MCF 10A (cell line): ENCODE measurements at regions not wholly inside any gene's neighbourhood (a gene's known extent, or its start where the extent isn't known, plus 50 kb on each side); places are given as distances from the start of the nearest gene placed in this dataset.
"Not testable (repeated sequence)": the region's sequence is repeated elsewhere in the genome, so short reads cannot be mapped to it uniquely, and the experiment has no call there.

Experiments
- BruUV-seq: library from RNA; stranded (reverse); fragments of 400-500 nt; replicated peaks from 2 replicates; lab custom pipeline; 2021; lab: Mats Ljungman, UMichigan
- CTCF ChIA-PET: fragments of 300-600 bp; sonication (Branson Sonifier 250); formaldehyde crosslinking; extraction: SDS; loops from one replicate; lab custom pipeline; 2021; ENCODE audit warnings: antibody characterized with exemption, inconsistent platforms; lab: Yijun Ruan, JAX
- POLR2A ChIA-PET: fragments of 300-600, 350-650 bp; sonication (Branson Sonifier 250); formaldehyde crosslinking; extraction: SDS; loops from one replicate; lab custom pipeline; 2020; ENCODE audit warnings: antibody characterized with exemption, inconsistent platforms; lab: Yijun Ruan, JAX
- DNase-seq: peaks from one replicate; pipeline ENCODE4 v3.0.0-alpha.2; 2018; ENCODE audit not compliant: unreplicated experiment
- H3K27ac Mint-ChIP-seq: one replicate; pipeline ENCODE4 v1.8.0; 2022; ENCODE audit warnings: mild to moderate bottlenecking, low read depth, mixed read lengths; ENCODE audit not compliant: unreplicated experiment
- H3K27me3 Mint-ChIP-seq: one replicate; pipeline ENCODE4 v1.8.0; 2022; ENCODE audit warnings: mixed read lengths; ENCODE audit not compliant: insufficient read depth, unreplicated experiment
- H3K36me3 Mint-ChIP-seq: one replicate; pipeline ENCODE4 v1.8.0; 2022; ENCODE audit warnings: mild to moderate bottlenecking, moderate library complexity, mixed read lengths; ENCODE audit not compliant: insufficient read depth, unreplicated experiment
- H3K4me1 Mint-ChIP-seq: one replicate; pipeline ENCODE4 v1.8.0; 2022; ENCODE audit warnings: mixed read lengths; ENCODE audit not compliant: insufficient read depth, unreplicated experiment
- H3K4me3 Mint-ChIP-seq: one replicate; pipeline ENCODE4 v1.8.0; 2022; ENCODE audit warnings: mild to moderate bottlenecking, moderate library complexity, mixed read lengths; ENCODE audit not compliant: unreplicated experiment
- H3K9me3 Mint-ChIP-seq: one replicate; pipeline ENCODE4 v1.8.0; 2022; ENCODE audit warnings: mixed read lengths; ENCODE audit not compliant: unreplicated experiment
- CTCF ChIP-seq: fragments of 200-600 bp; IDR thresholded peaks from one replicate; pipeline ENCODE4 v1.8.0; 2022; ENCODE audit warnings: antibody characterized with exemption, mild to moderate bottlenecking; ENCODE audit not compliant: unreplicated experiment
- intact Hi-C: fragments of 100-400 bp; cut with micrococcal nuclease; formaldehyde crosslinking; loops from 2 replicates; pipeline ENCODE4 v1.14.1; 2022

GRCh38 chr9:74173284-74173683, 323.9 kb upstream of the RORB start:
- CTCF ChIA-PET, result interaction anchor here (0.6 to 0.9 kb wide), 3 partner anchors 19 to 139 kb away, joined by 3 read pairs; no protein-coding TSS in a partner anchor
- TF ChIP-seq CTCF, result no peak
- H3K36me3 Mint-ChIP-seq, result no peaks in the 10 kb centered on the region
- peaks cover 7% of the 10 kb centered on the region for H3K9me3 Mint-ChIP-seq
- POLR2A ChIA-PET, result no interaction called here
- no peaks in the 10 kb centered on the region for H3K4me1 Mint-ChIP-seq
- intact Hi-C loops, result no loop called here
- H3K27me3 Mint-ChIP-seq, result no peaks in the 10 kb centered on the region
- no peak for DNase-seq
- no peak overlapping the region for H3K4me3 Mint-ChIP-seq
- BruUV-seq, result no TSS peak
- H3K27ac Mint-ChIP-seq, result no peak overlapping the region

GRCh38 chr9:74197771-74198170, 299.4 kb upstream of the RORB start:
- CTCF ChIA-PET, result interaction anchor here (0.6 kb wide), 1 partner anchor 1284 kb away, joined by 3 read pairs; no protein-coding TSS in a partner anchor
- DNase-seq, intact Hi-C loops, H3K36me3 Mint-ChIP-seq, H3K27me3 Mint-ChIP-seq, H3K27ac Mint-ChIP-seq, POLR2A ChIA-PET, BruUV-seq, H3K4me1 Mint-ChIP-seq, H3K4me3 Mint-ChIP-seq, H3K9me3 Mint-ChIP-seq: not testable (repeated sequence)

GRCh38 chr9:74205056-74205455, 292.1 kb upstream of the RORB start:
- no TSS peak for BruUV-seq
- H3K4me3 Mint-ChIP-seq, result no peak overlapping the region
- peaks cover 8% of the 10 kb centered on the region for H3K9me3 Mint-ChIP-seq
- peak; percentile 5 for DNase-seq
- no peaks in the 10 kb centered on the region for H3K36me3 Mint-ChIP-seq
- no peak overlapping the region for H3K27ac Mint-ChIP-seq
- TF ChIP-seq CTCF, result no peak
- intact Hi-C loops, result no loop called here
- H3K4me1 Mint-ChIP-seq, result no peaks in the 10 kb centered on the region
- CTCF ChIA-PET, result interaction anchor here (0.7 kb wide), 1 partner anchor 177 kb away, joined by 3 read pairs; no protein-coding TSS in a partner anchor
- POLR2A ChIA-PET, result interaction anchor here (0.5 kb wide), 1 partner anchor 194 kb away, joined by 3 read pairs; no protein-coding TSS in a partner anchor
- no peaks in the 10 kb centered on the region for H3K27me3 Mint-ChIP-seq

GRCh38 chr9:74218385-74219063, 278.6 kb upstream of the RORB start:
- intact Hi-C loops, result no loop called here
- CTCF ChIA-PET, result no interaction called here
- Mint-ChIP-seq H3K4me3 (no peak overlapping the region), H3K9me3 (peaks cover 17% of the 10 kb centered on the region), H3K27me3 (no peaks in the 10 kb centered on the region), H3K27ac (no peak overlapping the region), H3K36me3 (no peaks in the 10 kb centered on the region), H3K4me1 (no peaks in the 10 kb centered on the region)
- POLR2A ChIA-PET, result no interaction called here
- BruUV-seq, result no TSS peak
- no peak for TF ChIP-seq CTCF
- no peak for DNase-seq
